ENCODE measurements at regions not wholly inside any gene's neighbourhood (a gene's known extent, or its start where the extent isn't known, plus 50 kb on each side); places are given as distances from the start of the nearest gene placed in this dataset.

DNA sequence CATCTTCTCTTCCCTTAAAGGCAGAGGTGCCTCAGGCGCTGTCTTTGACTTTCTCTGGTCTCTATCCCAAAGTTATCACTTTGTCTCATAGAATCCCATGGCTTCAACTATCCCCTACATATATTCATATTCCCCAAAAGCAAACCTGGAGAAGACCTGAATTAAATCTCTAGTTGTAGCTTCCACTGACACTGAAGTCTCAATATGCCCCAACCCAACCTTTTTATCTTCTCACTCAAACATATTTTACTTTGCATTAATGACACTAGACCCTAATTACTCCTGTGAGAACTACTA is 354.5 kb upstream of the DUSP10 start:
- TF ChIP-seq, protein P1, sequence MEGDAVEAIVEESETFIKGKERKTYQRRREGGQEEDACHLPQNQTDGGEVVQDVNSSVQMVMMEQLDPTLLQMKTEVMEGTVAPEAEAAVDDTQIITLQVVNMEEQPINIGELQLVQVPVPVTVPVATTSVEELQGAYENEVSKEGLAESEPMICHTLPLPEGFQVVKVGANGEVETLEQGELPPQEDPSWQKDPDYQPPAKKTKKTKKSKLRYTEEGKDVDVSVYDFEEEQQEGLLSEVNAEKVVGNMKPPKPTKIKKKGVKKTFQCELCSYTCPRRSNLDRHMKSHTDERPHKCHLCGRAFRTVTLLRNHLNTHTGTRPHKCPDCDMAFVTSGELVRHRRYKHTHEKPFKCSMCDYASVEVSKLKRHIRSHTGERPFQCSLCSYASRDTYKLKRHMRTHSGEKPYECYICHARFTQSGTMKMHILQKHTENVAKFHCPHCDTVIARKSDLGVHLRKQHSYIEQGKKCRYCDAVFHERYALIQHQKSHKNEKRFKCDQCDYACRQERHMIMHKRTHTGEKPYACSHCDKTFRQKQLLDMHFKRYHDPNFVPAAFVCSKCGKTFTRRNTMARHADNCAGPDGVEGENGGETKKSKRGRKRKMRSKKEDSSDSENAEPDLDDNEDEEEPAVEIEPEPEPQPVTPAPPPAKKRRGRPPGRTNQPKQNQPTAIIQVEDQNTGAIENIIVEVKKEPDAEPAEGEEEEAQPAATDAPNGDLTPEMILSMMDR (tag by site-specific recombination; IDR thresholded peaks at IDR 0.05) = no peak
- no peak for TF ChIP-seq TCF7L2 (IDR thresholded peaks at IDR 0.05; ENCODE audit: borderline replicate concordance, low read depth, low read length)

Data from HEK293 (cell line).